NCI-H146 (cell line): ENCODE measurements at regions not wholly inside any gene's neighbourhood (a gene's known extent, or its start where the extent isn't known, plus 50 kb on each side); places are given as distances from the start of the nearest gene placed in this dataset.

Experiments
- DNase-seq: peaks from one replicate; lab custom pipeline; 2025; lab: John Stamatoyannopoulos, UW

GRCh38 chr4:162350331-162350730 is 186.5 kb upstream of the FSTL5 start:
- no peak for DNase-seq

DNA sequence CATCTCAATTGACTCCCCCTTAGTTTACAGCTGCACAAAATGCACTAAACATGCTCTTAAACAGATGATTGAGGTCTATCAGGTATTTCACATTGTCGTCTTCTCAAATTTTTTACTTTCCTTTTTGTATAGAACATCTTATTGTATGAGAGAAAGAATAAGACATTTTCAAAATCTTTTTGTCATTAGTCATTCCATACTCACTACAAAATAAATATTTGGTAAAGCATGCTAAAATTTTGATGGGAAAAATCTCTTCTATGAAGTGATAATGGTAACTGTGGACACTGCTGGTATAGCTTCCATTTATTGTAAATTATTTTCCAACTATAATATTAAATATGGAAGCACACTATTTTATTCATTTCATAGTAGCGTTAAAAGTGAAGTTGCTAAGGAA is 185.6 kb upstream of the FSTL5 start:
- no peak for DNase-seq

GRCh38 chr4:162347842-162348213 is 184.0 kb upstream of the FSTL5 start:
- DNase-seq = no peak

- no peak for DNase-seq
Measured at GRCh38 chr4:162347156-162347841, 183.5 kb upstream of the FSTL5 start.

DNA sequence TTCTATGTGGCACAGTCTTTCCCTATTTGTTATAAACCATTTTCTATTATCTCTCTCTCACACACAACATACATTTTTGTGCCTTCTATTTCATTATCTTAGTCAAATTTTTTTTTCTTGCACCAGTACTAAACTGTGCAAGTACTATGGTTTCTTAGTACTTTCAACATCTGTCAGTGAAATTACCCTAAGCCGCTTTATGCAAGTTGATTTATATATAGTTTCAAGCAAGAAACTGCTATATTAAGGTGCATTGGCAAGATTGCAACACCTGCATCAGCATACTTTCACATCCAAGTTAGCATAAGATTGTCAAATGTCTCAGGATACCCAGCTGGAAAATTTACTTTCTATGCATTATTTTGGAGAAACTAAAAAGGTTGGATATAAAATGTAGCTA is 180.2 kb upstream of the FSTL5 start:
- DNase-seq = no peak

DNA sequence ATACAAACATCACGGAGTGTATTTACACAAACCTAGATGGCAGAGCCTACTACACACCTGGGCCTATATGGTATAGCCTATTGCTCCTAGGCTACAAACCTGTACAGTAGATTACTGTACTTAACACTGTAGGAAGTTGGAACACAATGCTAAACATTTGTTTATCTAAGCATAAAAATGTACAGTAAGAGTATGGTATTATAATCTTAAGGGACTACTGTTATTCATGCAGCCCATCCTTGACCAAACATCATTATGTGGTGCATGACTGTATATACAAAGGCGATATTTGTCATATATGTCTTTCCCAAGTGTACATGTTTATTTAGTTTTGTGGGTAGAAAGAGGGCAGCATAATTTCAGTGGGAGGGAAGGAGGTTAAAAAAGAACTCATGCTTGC is 177.7 kb upstream of the FSTL5 start:
- DNase-seq = no peak

DNA sequence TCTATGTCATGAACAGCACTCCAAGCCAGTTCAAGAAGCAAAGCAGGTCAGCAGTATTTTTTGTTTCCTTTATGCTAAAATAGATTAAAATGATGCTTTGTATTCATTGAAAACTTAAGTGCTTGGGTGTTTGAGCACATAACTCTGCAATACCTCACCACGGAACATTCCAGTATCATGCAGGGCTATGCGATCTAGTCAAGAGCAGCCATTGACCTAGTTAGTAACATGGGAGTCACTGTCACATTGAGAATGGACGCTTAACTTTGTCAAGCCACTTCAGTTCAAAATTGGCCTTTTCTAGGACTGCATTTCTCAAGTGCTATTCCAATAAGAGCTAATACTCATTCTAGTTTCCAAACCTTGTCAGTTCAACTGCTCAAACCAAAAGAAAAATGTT is 160.1 kb upstream of the FSTL5 start:
- no peak for DNase-seq

- no peak for DNase-seq
Measured at GRCh38 chr4:162322054-162322453, 158.3 kb upstream of the FSTL5 start.

- no peak for DNase-seq
Measured at GRCh38 chr4:162285753-162286152, 122.0 kb upstream of the FSTL5 start.

- no peak for DNase-seq
Measured at GRCh38 chr4:162282684-162283083, 118.9 kb upstream of the FSTL5 start.

DNA sequence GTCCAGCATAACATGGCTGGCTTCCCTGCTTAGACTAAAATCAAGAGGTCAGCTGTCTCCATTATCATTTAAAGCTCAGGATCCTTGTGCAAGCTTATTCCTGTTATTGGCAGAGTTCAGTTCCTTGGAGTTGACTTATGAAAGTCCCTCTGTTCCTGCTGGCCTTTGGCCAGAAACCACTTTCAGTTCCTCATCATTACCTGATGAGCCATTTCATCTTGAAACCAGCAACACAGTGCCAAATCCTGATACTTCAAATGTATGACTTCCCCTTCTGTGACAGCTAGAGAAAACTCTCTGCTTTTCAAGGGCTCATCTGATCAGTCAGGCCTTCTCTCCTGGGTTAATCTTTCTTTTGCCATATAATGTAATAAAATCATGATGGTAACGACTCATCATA is 110.6 kb upstream of the FSTL5 start:
- DNase-seq = no peak

GRCh38 chr4:162272215-162272614 is 108.4 kb upstream of the FSTL5 start:
- no peak for DNase-seq

DNA sequence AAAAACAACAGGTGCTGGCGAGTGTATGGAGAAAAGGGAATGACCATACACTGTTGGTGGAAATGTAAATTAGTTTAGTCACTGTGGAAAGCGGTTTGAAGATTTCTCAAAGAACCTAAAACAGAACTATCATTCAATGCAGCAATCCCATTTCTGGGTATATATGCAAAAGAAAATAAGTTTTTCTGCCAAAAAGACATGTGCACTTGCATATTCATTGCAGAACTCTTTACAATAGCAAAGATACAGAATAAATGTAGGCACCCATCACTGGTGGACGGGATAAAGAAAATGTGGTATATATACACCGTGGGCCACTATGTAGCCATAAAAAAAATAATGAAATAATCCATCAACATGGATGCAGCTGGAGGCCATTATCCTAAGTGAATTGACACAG is 105.1 kb upstream of the FSTL5 start:
- DNase-seq = no peak

DNA sequence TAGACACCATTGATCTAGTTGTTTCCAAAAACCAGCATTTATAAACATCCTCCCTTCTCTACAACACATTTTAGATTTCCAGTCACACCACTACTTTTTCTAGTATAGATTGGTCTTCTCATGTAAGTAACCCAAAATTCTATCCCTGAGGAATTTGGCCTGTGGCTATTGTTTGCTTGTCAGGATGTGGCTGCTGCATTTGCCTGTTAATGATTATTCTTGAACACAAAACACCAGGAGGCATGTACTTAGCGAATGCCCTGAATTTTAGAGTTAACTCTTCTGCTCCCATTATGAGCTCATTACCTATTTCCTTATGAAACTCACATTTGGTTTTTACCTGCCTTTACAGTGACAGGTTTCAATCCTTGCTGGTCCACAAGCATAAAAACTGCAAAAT is 102.0 kb upstream of the FSTL5 start:
- DNase-seq = no peak

DNA sequence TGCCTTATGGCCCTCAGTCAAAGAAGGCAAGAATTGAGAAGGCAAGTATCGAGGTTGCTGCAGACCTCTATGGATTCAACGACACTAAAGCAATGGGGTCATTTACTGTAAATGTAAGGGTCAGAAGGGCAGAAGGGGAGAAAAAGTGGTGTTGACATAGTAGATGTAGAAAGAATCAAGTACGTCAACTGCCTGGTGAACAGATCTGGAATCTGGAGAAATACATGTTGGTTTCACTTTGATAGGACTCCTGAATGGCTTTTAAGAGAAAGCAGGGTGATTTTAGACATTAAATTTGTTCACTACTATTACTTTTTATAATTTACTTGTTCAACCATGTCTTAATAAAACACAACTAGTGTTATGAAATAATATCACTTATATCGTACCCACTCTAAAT is 81.3 kb upstream of the FSTL5 start:
- no peak for DNase-seq

GRCh38 chr4:162241857-162242256 is 78.1 kb upstream of the FSTL5 start:
- no peak for DNase-seq

DNA sequence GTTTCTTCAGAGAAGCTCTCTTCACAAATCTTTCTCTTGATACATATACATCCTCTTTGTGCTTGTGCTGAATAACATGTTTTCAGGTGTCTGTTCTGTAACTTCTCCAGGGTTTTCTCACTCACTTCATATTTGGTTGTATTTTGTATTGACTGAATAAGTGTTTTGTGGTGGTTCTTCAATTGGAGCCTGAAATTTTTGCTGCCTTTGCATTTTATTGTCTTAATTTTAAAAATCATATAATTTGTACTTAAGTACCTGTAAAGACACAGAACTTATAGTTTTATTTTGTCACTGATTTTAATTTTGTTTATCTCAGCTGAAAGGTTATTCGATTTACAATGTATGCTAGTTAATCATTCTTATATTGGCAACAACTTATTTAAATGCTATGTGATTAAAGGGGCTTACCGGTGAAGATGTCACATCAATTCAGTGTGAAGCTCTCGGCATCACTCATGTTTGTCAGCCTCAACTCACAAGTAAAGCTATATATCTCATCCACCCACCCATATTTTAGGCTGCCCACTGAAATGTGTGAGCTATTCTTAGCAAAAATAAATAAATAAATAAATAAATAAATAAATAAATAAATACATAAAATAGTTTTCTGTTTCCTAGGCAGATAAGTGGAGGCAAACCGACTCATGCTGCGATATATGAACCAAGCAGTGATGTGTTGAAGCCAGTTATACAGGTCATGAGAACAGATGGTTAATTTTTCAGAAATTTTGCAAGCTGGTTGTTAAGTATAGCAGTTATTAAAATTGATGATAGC is 76.4 kb upstream of the FSTL5 start:
- no peak for DNase-seq

- DNase-seq = no peak
Measured at GRCh38 chr4:162237676-162238075, 73.9 kb upstream of the FSTL5 start.

DNA sequence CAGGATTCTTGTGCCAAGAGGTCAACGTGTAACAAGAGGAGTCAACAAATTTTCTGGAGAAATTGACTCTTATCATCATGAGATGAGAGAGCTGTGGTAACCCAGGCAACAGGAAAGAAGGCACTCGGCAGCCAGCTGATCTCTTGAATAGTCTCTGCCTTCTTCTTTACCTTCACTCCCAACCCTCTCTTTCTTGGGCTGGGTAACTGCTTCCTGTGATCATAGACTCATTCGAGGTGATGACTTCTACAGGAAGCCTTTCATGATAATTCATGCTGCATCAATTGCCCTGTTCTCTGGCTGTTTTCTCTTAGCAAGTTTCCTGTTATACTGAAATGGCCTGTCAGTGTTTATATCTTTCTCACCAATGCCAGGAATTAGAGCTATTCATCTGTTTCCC is 70.8 kb upstream of the FSTL5 start:
- no peak for DNase-seq

DNA sequence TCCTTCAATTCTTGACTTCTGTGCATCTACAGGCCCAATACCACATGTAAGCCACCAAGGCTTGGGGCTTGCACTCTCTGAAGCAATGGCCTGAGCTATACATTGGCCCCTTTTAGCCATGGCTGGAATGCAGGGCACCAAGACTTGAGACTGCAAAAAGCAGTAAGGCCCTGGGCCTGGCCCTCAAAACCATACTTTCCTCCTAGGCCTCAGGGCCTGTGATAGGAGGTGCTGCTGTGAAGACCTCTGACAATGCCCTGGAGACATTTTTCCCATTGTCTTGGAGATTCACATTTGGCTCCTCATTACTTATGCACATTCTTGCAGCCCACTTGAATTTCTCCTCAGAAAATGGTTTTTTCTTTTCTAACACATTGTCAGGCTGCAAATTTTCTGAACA is 68.5 kb upstream of the FSTL5 start:
- DNase-seq = no peak

DNA sequence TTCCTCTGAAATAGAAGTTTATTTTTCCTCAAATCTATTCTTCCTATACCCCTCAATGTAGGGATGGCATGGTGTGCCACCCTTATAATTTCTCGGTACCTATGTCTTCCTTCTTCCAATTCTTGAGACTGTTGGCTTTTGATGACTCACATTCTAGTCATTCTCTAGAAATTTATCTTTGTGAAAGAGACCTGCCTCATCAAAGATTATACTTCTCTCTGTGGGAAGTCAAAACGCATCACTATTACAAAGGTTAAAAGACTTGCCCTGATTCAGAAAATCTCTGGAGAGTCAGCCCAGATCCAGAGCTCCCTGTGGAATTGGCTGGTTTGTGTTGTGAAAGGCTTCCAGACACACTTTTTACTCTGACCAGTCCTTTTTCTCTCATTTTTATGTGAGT is 65.9 kb upstream of the FSTL5 start:
- DNase-seq = no peak

GRCh38 chr4:162221148-162221547 is 57.3 kb upstream of the FSTL5 start:
- no peak for DNase-seq
